MCF 10A (cell line): ENCODE measurements at regions not wholly inside any gene's neighbourhood (a gene's known extent, or its start where the extent isn't known, plus 50 kb on each side); places are given as distances from the start of the nearest gene placed in this dataset.

ENCODE experiments used
- BruUV-seq: library from RNA; stranded (reverse); fragments of 400-500 nt; replicated peaks from 2 replicates; lab custom pipeline; 2021; lab: Mats Ljungman, UMichigan
- CTCF ChIA-PET: fragments of 300-600 bp; sonication (Branson Sonifier 250); formaldehyde crosslinking; extraction: SDS; loops from one replicate; lab custom pipeline; 2021; ENCODE audit warnings: antibody characterized with exemption, inconsistent platforms; lab: Yijun Ruan, JAX
- POLR2A ChIA-PET: fragments of 300-600, 350-650 bp; sonication (Branson Sonifier 250); formaldehyde crosslinking; extraction: SDS; loops from one replicate; lab custom pipeline; 2020; ENCODE audit warnings: antibody characterized with exemption, inconsistent platforms; lab: Yijun Ruan, JAX
- DNase-seq: peaks from one replicate; pipeline ENCODE4 v3.0.0-alpha.2; 2018; ENCODE audit not compliant: unreplicated experiment
- H3K27ac Mint-ChIP-seq: one replicate; pipeline ENCODE4 v1.8.0; 2022; ENCODE audit warnings: mild to moderate bottlenecking, low read depth, mixed read lengths; ENCODE audit not compliant: unreplicated experiment
- H3K27me3 Mint-ChIP-seq: one replicate; pipeline ENCODE4 v1.8.0; 2022; ENCODE audit warnings: mixed read lengths; ENCODE audit not compliant: insufficient read depth, unreplicated experiment
- H3K36me3 Mint-ChIP-seq: one replicate; pipeline ENCODE4 v1.8.0; 2022; ENCODE audit warnings: mild to moderate bottlenecking, moderate library complexity, mixed read lengths; ENCODE audit not compliant: insufficient read depth, unreplicated experiment
- H3K4me1 Mint-ChIP-seq: one replicate; pipeline ENCODE4 v1.8.0; 2022; ENCODE audit warnings: mixed read lengths; ENCODE audit not compliant: insufficient read depth, unreplicated experiment
- H3K4me3 Mint-ChIP-seq: one replicate; pipeline ENCODE4 v1.8.0; 2022; ENCODE audit warnings: mild to moderate bottlenecking, moderate library complexity, mixed read lengths; ENCODE audit not compliant: unreplicated experiment
- H3K9me3 Mint-ChIP-seq: one replicate; pipeline ENCODE4 v1.8.0; 2022; ENCODE audit warnings: mixed read lengths; ENCODE audit not compliant: unreplicated experiment
- intact Hi-C: fragments of 100-400 bp; cut with micrococcal nuclease; formaldehyde crosslinking; loops from 2 replicates; pipeline ENCODE4 v1.14.1; 2022
- TF ChIP-seq, protein P1 (sequence below): fragments of 200-600 bp; IDR thresholded peaks from one replicate; pipeline ENCODE4 v1.8.0; 2022; ENCODE audit warnings: antibody characterized with exemption, mild to moderate bottlenecking; ENCODE audit not compliant: unreplicated experiment

DNA sequence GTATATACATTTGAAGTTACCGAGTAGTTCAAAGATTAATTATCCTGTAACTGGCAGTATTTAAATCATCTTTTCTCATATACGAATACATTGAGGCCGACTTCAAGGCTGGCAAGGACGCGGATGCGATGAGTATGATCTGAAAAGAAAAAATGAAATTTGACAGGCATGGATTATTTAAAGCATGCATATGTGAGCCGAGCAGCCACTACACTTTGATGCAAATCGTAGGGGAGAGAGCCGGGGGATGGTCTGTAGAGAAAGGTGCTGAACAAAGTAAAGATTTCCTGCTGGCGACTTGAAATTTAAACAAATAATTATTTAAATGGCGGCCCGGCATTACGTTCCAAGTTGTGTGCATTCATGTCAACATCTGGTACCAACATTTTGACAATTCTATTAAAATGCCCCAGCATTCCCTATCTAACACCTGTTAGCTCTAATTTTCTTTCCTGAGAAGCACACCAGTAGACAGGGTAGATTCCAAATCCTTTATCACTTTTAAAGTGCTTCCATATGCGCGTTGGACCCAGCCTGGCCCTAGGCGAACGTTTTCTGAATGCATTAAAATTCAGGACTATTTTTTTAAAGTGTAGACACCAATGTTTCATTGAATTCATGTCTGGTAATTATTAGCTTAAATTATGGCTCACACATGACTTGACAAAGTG, 188.7 kb downstream of the EMX2 start:
- Mint-ChIP-seq H3K36me3 (no peaks in the 10 kb centered on the region), H3K4me3 (no peak overlapping the region), H3K9me3 (peaks cover 7% of the 10 kb centered on the region), H3K27me3 (no peaks in the 10 kb centered on the region), H3K4me1 (peaks cover 6% of the 10 kb centered on the region), H3K27ac (no peak overlapping the region)
- ChIA-PET POLR2A (interaction anchor here (1.2 to 1.8 kb wide), 3 partner anchors 9 to 40 kb away, joined by 3 to 5 read pairs (median 4); no protein-coding TSS in a partner anchor), CTCF (interaction anchor here (0.6 to 1.0 kb wide), 2 partner anchors 9 to 314 kb away, joined by 3 read pairs; no protein-coding TSS in a partner anchor)
- TF ChIP-seq, protein P1, sequence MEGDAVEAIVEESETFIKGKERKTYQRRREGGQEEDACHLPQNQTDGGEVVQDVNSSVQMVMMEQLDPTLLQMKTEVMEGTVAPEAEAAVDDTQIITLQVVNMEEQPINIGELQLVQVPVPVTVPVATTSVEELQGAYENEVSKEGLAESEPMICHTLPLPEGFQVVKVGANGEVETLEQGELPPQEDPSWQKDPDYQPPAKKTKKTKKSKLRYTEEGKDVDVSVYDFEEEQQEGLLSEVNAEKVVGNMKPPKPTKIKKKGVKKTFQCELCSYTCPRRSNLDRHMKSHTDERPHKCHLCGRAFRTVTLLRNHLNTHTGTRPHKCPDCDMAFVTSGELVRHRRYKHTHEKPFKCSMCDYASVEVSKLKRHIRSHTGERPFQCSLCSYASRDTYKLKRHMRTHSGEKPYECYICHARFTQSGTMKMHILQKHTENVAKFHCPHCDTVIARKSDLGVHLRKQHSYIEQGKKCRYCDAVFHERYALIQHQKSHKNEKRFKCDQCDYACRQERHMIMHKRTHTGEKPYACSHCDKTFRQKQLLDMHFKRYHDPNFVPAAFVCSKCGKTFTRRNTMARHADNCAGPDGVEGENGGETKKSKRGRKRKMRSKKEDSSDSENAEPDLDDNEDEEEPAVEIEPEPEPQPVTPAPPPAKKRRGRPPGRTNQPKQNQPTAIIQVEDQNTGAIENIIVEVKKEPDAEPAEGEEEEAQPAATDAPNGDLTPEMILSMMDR = no peak
- no peak for DNase-seq
- intact Hi-C loops = no loop called here
- BruUV-seq = no TSS peak

DNA sequence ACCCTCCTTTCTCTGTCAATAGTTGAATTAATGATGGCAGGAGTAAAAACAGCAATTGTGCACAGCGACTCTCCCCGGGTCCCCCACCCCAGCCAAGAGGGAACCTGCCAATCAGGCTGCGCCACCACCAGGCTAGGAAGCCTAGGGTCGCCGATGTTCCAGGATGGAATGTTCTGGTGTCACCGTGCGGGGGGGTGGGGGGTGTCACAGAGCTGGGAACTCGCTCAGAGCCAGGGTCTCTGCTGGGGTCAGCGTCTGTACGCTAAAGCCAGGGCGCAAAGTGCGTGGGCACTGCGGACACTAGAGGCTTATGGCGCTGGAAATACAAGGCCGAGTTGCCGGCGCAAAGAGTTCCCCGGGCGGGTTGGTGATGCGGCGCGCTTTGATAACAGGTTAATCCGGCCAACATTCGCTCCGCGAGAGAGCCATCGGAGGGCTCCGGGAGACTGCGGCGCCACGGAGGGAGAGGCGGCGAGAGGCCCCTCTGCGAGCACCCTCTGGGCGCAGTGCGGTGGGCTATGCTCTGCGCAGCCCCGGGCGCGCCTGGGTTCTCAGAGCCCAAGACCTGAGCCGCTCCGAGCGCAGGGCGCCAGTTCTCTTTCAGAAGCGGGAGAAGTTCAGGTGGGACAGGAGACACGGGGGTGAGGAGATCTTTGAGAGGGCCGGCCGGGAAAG, 192.3 kb downstream of the EMX2 start:
- no TSS peak for BruUV-seq
- Mint-ChIP-seq H3K9me3 (no peaks in the 10 kb centered on the region), H3K27me3 (no peaks in the 10 kb centered on the region), H3K27ac (no peak overlapping the region), H3K4me1 (peaks cover 12% of the 10 kb centered on the region), H3K4me3 (no peak overlapping the region), H3K36me3 (no peaks in the 10 kb centered on the region)
- POLR2A ChIA-PET = interaction anchor here (0.6 to 1.1 kb wide), 3 partner anchors 59 to 332 kb away, joined by 3 read pairs; no protein-coding TSS in a partner anchor
- TF ChIP-seq, protein P1 = no peak
- no peak for DNase-seq
- intact Hi-C loops = no loop called here
- CTCF ChIA-PET = interaction anchor here (0.6 to 1.4 kb wide), 5 partner anchors 9 to 258 kb away, joined by 3 to 5 read pairs (median 4); no protein-coding TSS in a partner anchor

- H3K27me3 Mint-ChIP-seq = no peaks in the 10 kb centered on the region
- CTCF ChIA-PET = interaction anchor here (0.6 to 1.4 kb wide), 6 partner anchors 11 to 506 kb away, joined by 3 to 5 read pairs (median 3); no protein-coding TSS in a partner anchor
- POLR2A ChIA-PET = interaction anchor here (1.7 kb wide), 1 partner anchor 18 kb away, joined by 6 read pairs; no protein-coding TSS in a partner anchor
- H3K36me3 Mint-ChIP-seq = no peaks in the 10 kb centered on the region
- no peaks in the 10 kb centered on the region for H3K9me3 Mint-ChIP-seq
- DNase-seq = peak; percentile 67
- no peak overlapping the region for H3K4me3 Mint-ChIP-seq
- TF ChIP-seq, protein P1 = no peak
- BruUV-seq = no TSS peak
- intact Hi-C loops = no loop called here
- H3K4me1 Mint-ChIP-seq = peaks cover 12% of the 10 kb centered on the region
- H3K27ac Mint-ChIP-seq = peak overlapping the region; percentile 64
Observed at GRCh38 chr10:117736655-117737054, 194.1 kb downstream of the EMX2 start.

- H3K27me3 Mint-ChIP-seq = no peaks in the 10 kb centered on the region
- TF ChIP-seq, protein P1 = no peak
- no peaks in the 10 kb centered on the region for H3K9me3 Mint-ChIP-seq
- no peak overlapping the region for H3K4me3 Mint-ChIP-seq
- H3K4me1 Mint-ChIP-seq = peaks cover 12% of the 10 kb centered on the region
- DNase-seq = no peak
- intact Hi-C loops = no loop called here
- BruUV-seq = no TSS peak
- H3K27ac Mint-ChIP-seq = no peak overlapping the region
- ChIA-PET CTCF (no interaction called here), POLR2A (no interaction called here)
- no peaks in the 10 kb centered on the region for H3K36me3 Mint-ChIP-seq
Observed at GRCh38 chr10:117740088-117740487, 197.5 kb downstream of the EMX2 start.
